ENCODE measurements at regions not wholly inside any gene's neighbourhood (a gene's known extent, or its start where the extent isn't known, plus 50 kb on each side); places are given as distances from the start of the nearest gene placed in this dataset.

- no peak for TF ChIP-seq CTCF (IDR thresholded peaks at IDR 0.05; ENCODE audit: insufficient read depth, low read length)
- no peak for TF ChIP-seq POLR2AphosphoS5 (IDR thresholded peaks at IDR 0.05; ENCODE audit: low read depth)
Measured at GRCh38 chr10:4064489-4064888, 279.5 kb upstream of the KLF6 start.
